ENCODE measurements at regions not wholly inside any gene's neighbourhood (a gene's known extent, or its start where the extent isn't known, plus 50 kb on each side); places are given as distances from the start of the nearest gene placed in this dataset.

GRCh38 chr2:139669675-139670074, 889.5 kb upstream of the NXPH2 start:
- TF ChIP-seq POLR2A (IDR thresholded peaks at IDR 0.05), result no peak
- TF ChIP-seq EP300 (IDR thresholded peaks at IDR 0.05), result no peak
- no peak for TF ChIP-seq CTCF (IDR thresholded peaks at IDR 0.05)

All from gastroesophageal sphincter (tissue), 3 donors.